HCT116 (cell line): ENCODE measurements at regions not wholly inside any gene's neighbourhood (a gene's known extent, or its start where the extent isn't known, plus 50 kb on each side); places are given as distances from the start of the nearest gene placed in this dataset.

Source experiments
- MAX ChIP-seq: IDR thresholded peaks from 2 replicates; pipeline ENCODE4 v1.6.1; 2012
- RAD21 ChIP-seq: IDR thresholded peaks from 2 replicates; pipeline ENCODE4 v1.6.1; 2012; ENCODE audit warnings: low read depth, mild to moderate bottlenecking
- SIN3A ChIP-seq: IDR thresholded peaks from 2 replicates; pipeline ENCODE4 v1.6.1; 2012; ENCODE audit warnings: low read depth
- ZNF274 ChIP-seq: fragments of 200-500 bp; sonication (Bioruptor generic); IDR thresholded peaks from 2 replicates; pipeline ENCODE4 v1.6.1; 2014; ENCODE audit warnings: mild to moderate bottlenecking, low read depth, low read length, inconsistent platforms
- TF ChIP-seq, protein P1 (sequence below), 3 experiments: fragments of 200-600 bp in 1 of 3; sonication (generic) in 1 of 3; IDR thresholded peaks in 2 of 3; conservative IDR thresholded peaks in 1 of 3; 2 replicates each; pipeline ENCODE4 v1.5.1; 2012 to 2017; ENCODE audit warnings: low read depth in 2 of 3, low read length in 2 of 3, antibody characterized with exemption in 1 of 3, borderline replicate concordance in 1 of 3, control low read depth in 1 of 3, mild to moderate bottlenecking in 1 of 3, mixed read lengths in 1 of 3, mixed run types in 1 of 3, moderate library complexity in 1 of 3; ENCODE audit not compliant: insufficient read depth in 1 of 3

DNA sequence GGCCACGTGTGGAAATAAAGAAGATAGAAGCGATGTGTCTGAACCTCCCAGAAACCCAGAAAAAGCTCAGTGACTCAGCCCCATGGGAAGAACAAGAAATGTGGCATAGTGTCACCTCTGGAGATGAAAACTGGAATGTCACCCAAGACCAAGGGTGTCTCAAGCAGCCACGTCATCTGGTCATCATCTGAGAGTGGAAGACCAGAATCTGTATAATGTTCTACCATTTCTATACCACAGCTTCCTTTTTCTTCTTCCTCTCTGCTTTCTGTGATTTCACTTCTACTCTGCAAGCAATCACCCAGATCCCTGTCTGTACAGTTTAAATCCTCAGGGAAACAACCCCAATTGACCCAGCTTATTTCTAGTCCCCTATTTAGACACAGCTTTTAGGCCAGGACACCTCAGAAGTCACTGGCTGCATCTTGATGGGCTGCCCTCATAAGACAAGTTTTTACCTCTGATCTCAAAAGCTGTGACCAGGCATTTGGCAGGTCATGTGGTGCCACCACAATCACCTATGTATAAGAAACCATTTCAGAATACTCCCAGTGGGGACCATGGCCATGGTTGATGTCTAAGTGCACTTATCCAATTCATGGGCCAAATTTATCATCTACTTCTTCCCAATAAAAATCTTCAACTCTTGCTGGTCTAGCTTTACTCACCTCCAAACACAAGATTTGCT lies 278.5 kb upstream of the UMPS start:
- TF ChIP-seq, protein P1, sequence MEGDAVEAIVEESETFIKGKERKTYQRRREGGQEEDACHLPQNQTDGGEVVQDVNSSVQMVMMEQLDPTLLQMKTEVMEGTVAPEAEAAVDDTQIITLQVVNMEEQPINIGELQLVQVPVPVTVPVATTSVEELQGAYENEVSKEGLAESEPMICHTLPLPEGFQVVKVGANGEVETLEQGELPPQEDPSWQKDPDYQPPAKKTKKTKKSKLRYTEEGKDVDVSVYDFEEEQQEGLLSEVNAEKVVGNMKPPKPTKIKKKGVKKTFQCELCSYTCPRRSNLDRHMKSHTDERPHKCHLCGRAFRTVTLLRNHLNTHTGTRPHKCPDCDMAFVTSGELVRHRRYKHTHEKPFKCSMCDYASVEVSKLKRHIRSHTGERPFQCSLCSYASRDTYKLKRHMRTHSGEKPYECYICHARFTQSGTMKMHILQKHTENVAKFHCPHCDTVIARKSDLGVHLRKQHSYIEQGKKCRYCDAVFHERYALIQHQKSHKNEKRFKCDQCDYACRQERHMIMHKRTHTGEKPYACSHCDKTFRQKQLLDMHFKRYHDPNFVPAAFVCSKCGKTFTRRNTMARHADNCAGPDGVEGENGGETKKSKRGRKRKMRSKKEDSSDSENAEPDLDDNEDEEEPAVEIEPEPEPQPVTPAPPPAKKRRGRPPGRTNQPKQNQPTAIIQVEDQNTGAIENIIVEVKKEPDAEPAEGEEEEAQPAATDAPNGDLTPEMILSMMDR (IDR thresholded peaks at IDR 0.05 in 2 of 3, conservative IDR thresholded peaks at IDR 0.05 in 1 of 3; ENCODE audit: borderline replicate concordance in 1 of 3, insufficient read depth in 1 of 3, low read depth in 2 of 3, low read length in 2 of 3): no peak
- no peak for TF ChIP-seq SIN3A
- TF ChIP-seq ZNF274: no peak
- TF ChIP-seq RAD21: no peak
- no peak for TF ChIP-seq MAX
